Muscle layer of duodenum (tissue), 2 donors: ENCODE measurements at regions not wholly inside any gene's neighbourhood (a gene's known extent, or its start where the extent isn't known, plus 50 kb on each side); places are given as distances from the start of the nearest gene placed in this dataset.
"Not testable (repeated sequence)": the region's sequence is repeated elsewhere in the genome, so short reads cannot be mapped to it uniquely, and the experiment has no call there.

Source experiments
- H3K27ac ChIP-seq: one replicate; pipeline ENCODE4 v1.7.0; 2013; ENCODE audit warnings: mild to moderate bottlenecking, low read length
- H3K27me3 ChIP-seq: one replicate; pipeline ENCODE4 v1.7.0; 2013; ENCODE audit warnings: low read depth, mild to moderate bottlenecking, control low read depth, low read length
- H3K36me3 ChIP-seq, 2 donors: one replicate each; pipeline ENCODE4 v1.7.0; 2013; ENCODE audit warnings: low read length in 2 of 2, control low read depth in 1 of 2, mild to moderate bottlenecking in 1 of 2; ENCODE audit not compliant: insufficient read depth in 2 of 2, control insufficient read depth in 1 of 2
- H3K4me1 ChIP-seq, 2 donors: one replicate each; pipeline ENCODE4 v1.7.0; 2013; ENCODE audit warnings: low read length in 2 of 2, mild to moderate bottlenecking in 2 of 2, control low read depth in 1 of 2, moderate library complexity in 1 of 2; ENCODE audit not compliant: insufficient read depth in 2 of 2, control insufficient read depth in 1 of 2
- H3K4me3 ChIP-seq, 2 donors: one replicate each; pipeline ENCODE4 v1.7.0; 2013; ENCODE audit warnings: low read length in 2 of 2, low read depth in 1 of 2, mild to moderate bottlenecking in 1 of 2
- H3K9me3 ChIP-seq, 2 donors: one replicate each; pipeline ENCODE4 v1.7.0; 2013; ENCODE audit warnings: low read length in 2 of 2, control low read depth in 1 of 2, mild to moderate bottlenecking in 1 of 2; ENCODE audit not compliant: control insufficient read depth in 1 of 2
- donor health status: healthy.

DNA sequence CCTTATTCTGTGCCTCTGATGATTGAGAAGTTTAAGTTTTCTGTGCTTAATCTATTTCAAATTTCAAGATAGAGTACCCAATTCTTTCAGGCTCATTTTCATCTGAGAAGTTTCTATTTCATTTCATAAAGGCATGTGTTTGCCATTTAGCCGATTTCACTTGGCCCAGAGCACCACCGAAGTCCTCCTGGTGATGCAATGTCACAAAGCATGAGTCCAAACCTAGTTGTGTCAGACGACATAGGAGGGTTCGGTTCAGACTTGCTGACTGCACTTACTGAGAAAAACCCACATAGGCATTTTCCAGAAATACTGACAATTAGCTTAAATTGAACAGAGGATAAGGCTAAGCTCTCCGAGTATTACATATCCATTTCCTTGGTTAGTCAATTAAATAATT, 152.4 kb upstream of the FAR2 start:
- Histone ChIP-seq H3K4me1 (no peaks in the 10 kb centered on the region), H3K27ac (no peak overlapping the region), H3K27me3 (no peaks in the 10 kb centered on the region), H3K36me3 (no peaks in the 10 kb centered on the region), H3K9me3 (no peaks in the 10 kb centered on the region), H3K4me3 (no peak overlapping the region)

DNA sequence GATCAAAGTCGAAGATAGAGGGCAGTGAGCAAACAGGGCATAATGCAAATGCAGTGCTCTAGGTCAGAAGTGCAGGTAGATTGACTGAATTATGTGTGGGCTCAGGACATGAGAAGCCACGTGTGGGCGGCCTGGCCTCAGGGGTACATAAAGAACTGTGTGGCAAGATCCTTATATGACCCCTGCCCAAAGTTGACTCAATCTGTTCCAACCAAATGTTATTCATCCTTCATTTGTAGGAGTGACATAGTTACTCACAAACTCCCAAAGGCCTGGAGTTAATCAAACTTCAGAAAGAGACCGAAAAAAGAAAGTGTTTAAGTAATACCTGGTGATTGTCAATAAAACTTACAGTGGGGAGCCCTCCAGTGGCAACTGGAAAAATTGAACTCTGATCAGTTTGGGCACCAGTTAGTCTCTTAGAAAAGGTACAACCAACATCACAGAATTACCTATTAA, 150.4 kb upstream of the FAR2 start:
- no peaks in the 10 kb centered on the region for H3K36me3 ChIP-seq
- H3K4me3 ChIP-seq: no peak overlapping the region
- no peaks in the 10 kb centered on the region for H3K27me3 ChIP-seq
- H3K9me3 ChIP-seq: no peaks in the 10 kb centered on the region
- no peaks in the 10 kb centered on the region for H3K4me1 ChIP-seq
- H3K27ac ChIP-seq: no peak overlapping the region

DNA sequence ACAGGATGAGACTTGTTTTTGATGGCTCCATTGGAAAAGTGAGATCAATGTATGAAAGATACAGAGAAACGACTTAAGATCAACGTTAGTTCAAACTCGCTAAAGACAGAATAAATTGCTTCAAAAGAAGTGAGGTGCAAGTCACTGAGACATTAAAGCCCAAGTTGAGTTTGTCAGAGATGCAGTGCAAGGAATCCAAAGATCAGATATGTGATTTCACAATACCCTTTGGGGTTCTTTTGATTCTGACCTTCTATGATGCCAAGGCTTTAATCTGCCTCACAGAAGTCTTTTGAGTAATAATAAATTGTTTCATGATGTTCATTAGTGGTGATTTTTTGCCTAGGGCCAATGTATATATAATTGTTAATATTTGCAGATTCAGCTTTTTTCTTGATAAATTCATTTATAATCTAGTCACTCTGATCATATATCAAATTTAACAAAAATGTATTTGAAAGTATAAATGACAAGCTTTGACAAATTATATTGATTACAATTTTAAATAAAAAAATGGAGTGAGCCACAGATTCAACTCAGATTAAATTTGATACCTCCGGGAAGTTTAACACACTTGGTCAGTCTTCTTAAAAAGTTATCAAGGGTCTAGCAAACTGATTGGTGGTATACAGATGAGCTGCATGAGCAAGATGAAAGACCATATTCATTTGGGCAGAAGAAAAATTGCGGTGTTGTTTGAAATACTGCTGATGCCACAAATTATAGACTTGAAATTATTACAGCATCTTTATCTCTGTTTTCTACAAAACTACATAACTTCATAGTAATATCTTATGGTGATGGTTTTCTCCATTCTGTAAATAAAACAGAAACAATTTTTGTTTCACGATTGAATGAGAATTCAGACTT, 144.8 kb upstream of the FAR2 start:
- Histone ChIP-seq H3K4me1 (no peaks in the 10 kb centered on the region), H3K4me3 (no peak overlapping the region), H3K36me3 (no peaks in the 10 kb centered on the region), H3K9me3 (no peaks in the 10 kb centered on the region), H3K27me3 (no peaks in the 10 kb centered on the region), H3K27ac (no peak overlapping the region)

DNA sequence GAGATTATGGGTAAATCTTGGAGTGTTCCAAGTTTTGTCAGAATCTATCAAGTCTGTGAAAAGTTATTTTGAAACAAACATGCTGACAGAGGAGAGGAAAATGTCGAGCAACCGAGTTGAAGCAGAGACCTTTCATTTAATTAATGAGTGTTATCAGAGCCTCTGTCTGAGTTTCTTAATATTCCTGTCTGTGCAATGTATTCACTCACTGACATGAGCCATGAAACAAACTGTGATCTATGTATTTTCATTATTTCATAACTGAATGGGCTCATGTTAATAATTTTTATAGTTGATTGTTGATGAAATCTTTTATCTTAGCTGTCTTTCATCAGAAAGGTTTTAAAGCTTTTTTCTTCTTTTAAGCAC, 144.2 kb upstream of the FAR2 start:
- H3K27me3 ChIP-seq: no peaks in the 10 kb centered on the region
- no peak overlapping the region for H3K4me3 ChIP-seq
- H3K9me3 ChIP-seq: no peaks in the 10 kb centered on the region
- H3K27ac ChIP-seq: no peak overlapping the region
- no peaks in the 10 kb centered on the region for H3K36me3 ChIP-seq
- no peaks in the 10 kb centered on the region for H3K4me1 ChIP-seq

DNA sequence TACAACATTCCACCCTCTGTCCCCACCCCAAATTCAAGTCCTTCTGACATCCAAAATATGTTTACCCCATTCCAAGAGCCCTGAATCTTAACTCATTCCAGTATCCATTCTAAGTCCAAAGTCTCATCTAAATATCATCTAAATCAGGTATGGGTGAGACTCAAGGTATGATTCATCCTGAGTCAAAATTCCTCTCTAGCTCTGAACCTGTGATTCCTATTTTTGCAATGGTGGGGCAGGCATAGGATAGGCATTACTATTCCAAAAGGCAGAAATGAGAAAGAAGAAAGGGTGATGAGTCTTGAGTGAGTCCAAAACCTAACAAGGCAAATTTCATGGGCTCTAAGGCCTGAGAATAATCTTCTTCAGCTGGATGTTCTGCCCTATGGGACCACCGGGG, 140.3 kb upstream of the FAR2 start:
- Histone ChIP-seq H3K9me3 (no peaks in the 10 kb centered on the region), H3K27ac (no peak overlapping the region), H3K4me3 (no peak overlapping the region), H3K36me3 (no peaks in the 10 kb centered on the region), H3K4me1 (no peaks in the 10 kb centered on the region), H3K27me3 (no peaks in the 10 kb centered on the region)

DNA sequence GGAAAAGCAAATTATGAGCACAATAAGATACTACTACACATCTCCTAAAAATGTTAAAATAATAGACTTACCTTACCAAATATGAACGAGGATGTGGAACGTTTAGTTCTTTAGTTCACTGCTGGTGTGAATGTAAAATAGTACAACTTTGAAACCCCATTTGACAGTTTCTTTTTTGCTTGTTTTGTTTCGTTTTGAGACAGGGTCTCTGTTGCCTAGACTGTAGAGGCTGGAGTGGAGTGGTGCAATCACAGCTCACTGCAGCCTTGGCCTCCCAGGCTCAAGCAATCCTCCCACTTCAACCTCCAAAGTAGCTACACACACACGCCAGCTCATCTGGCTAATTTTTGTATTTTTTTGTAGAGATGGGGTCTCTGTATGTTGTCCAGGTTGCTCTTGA, 136.4 kb upstream of the FAR2 start:
- H3K36me3 ChIP-seq: no peaks in the 10 kb centered on the region
- H3K27me3 ChIP-seq: no peaks in the 10 kb centered on the region
- no peaks in the 10 kb centered on the region for H3K4me1 ChIP-seq
- H3K27ac ChIP-seq: no peak overlapping the region
- H3K4me3 ChIP-seq: no peak overlapping the region
- H3K9me3 ChIP-seq: no peaks in the 10 kb centered on the region

DNA sequence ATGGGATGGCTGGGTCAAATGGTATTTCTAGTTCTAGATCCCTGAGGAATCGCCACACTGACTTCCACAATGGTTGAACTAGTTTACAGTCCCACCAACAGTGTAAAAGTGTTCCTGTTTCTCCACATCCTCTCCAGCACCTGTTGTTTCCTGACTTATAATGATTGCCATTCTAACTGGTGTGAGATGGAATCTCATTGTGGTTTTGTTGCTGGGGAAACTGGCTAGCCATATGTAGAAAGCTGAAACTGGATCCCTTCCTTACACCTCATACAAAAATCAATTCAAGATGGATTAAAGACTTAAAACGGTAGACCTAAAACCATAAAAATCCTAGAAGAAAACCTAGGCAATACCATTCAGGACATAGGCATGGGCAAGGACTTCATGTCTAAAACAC, 131.5 kb upstream of the FAR2 start:
- H3K27me3 ChIP-seq, H3K27ac ChIP-seq, H3K9me3 ChIP-seq, H3K36me3 ChIP-seq, H3K4me3 ChIP-seq, H3K4me1 ChIP-seq: not testable (repeated sequence)

DNA sequence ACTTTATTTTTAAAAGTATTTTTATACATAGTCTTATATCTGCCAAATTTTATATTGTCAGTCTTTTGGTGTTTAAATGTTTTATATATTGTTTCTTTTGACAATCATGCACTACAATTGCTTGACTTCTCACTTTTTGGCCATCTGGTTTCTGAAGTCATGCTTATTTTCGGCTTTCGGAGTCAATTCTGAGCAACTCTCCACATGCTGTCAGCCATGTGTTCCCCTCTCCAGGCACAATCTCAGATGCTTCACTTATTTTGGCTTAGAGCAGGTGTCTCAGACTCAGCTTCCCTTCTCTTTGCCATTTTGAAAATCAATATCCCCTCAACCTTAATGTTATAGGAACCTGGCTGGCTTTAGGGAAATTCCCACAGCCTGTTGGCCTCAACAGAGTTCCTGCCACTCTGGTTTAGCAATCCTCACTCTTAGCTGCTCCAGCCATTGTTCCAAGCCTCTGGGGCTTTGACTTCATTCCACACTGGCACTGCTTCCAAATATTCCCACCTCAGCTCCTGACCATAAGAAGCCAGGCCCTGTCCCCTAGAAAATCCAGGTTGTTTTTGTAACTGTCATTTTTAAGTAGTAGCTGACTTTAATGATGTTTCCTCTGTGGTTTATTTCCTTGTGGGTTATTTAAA, 125.5 kb upstream of the FAR2 start:
- Histone ChIP-seq H3K4me1 (no peaks in the 10 kb centered on the region), H3K36me3 (no peaks in the 10 kb centered on the region), H3K4me3 (no peak overlapping the region), H3K9me3 (no peaks in the 10 kb centered on the region), H3K27me3 (no peaks in the 10 kb centered on the region), H3K27ac (no peak overlapping the region)

DNA sequence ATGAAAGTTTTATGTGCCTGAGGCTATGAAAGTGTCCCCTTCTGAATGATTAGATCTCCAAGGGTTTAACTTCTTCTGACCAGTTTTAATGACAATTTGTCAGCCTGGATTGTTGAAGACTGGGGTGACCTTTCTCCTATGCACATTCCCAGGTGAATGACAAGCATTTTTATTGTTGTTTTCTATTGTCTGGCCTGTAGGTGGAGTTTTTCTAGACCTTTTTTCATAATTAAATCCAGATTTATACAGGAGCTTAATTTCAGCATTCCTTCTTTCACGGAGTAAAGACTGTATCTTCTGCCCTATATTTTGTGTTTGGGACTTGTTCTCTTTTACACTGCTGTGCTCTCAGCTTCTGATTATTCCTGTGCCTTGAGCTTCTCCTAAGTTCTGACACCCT, 125.0 kb upstream of the FAR2 start:
- no peaks in the 10 kb centered on the region for H3K27me3 ChIP-seq
- no peaks in the 10 kb centered on the region for H3K4me1 ChIP-seq
- H3K9me3 ChIP-seq: no peaks in the 10 kb centered on the region
- no peaks in the 10 kb centered on the region for H3K36me3 ChIP-seq
- no peak overlapping the region for H3K4me3 ChIP-seq
- no peak overlapping the region for H3K27ac ChIP-seq

DNA sequence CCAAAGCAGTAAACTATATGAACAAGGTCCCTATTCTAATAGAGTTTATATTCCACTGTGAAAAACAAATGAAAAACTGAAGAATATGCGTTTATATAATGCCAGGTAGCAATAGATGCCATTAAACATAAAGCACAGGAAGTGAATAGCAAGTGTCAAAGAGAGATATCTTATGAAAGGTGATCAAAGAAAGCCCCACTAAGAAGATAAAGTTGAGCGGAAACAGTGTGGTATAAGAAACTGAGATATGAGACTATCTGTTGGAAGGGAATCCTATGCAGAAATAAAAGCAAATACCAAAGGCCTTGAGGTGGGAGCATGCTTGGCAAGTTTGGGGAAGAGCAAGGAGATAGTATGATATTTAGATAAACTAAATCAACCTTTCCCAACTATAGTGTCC, 123.1 kb upstream of the FAR2 start:
- Histone ChIP-seq H3K27me3 (no peaks in the 10 kb centered on the region), H3K27ac (no peak overlapping the region), H3K36me3 (no peaks in the 10 kb centered on the region), H3K9me3 (no peaks in the 10 kb centered on the region), H3K4me1 (no peaks in the 10 kb centered on the region), H3K4me3 (no peak overlapping the region)

DNA sequence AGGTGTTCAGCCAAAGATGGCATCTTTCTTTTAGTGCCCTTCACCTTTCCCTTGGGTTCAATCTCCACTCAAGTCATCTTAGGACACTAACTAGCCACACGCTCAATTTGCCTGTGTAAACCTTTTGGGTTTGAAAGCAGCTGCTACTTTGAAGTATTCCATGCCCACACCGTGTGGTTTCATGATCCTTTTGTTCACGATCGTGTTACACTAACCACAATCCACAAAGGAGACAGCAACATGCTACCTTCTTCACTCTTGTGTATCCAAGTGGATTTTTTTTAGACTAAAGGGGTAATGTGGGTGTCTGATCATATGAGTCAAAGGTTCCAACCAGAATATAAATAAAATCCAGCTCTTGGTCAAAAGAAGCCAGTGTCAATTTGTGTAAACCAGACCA, 122.7 kb upstream of the FAR2 start:
- H3K27me3 ChIP-seq: no peaks in the 10 kb centered on the region
- H3K27ac ChIP-seq: no peak overlapping the region
- no peak overlapping the region for H3K4me3 ChIP-seq
- no peaks in the 10 kb centered on the region for H3K4me1 ChIP-seq
- H3K36me3 ChIP-seq: no peaks in the 10 kb centered on the region
- no peaks in the 10 kb centered on the region for H3K9me3 ChIP-seq

DNA sequence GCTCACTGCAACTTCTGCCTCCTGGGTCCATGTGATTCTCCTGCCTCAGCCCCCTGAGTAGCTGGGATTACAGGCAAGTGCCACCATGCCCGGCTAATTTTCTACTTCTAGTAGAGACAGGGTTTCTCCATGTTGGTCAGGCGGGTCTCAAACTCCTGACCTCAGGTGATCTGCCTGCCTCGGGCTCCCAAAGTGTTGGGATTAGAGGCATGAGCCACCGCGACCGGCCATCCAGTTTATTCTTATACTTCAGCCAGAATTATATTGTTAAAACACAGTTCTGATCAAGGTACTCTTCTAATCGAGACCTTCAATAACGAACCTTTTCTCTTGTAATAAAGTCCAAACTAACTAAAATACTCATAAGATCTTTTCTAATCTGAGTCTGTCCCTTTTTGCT, 119.6 kb upstream of the FAR2 start:
- not testable (repeated sequence) for H3K4me3 ChIP-seq, H3K4me1 ChIP-seq, H3K27ac ChIP-seq, H3K9me3 ChIP-seq, H3K36me3 ChIP-seq, H3K27me3 ChIP-seq
